ENCODE measurements at regions not wholly inside any gene's neighbourhood (a gene's known extent, or its start where the extent isn't known, plus 50 kb on each side); places are given as distances from the start of the nearest gene placed in this dataset.

- H3K36me3 ChIP-seq: no peaks in the 10 kb centered on the region
- intact Hi-C loops (cut with DNase I; ENCODE audit: low total_unique reads): no loop called here
- DNase-seq (ENCODE audit: low spot score in 2 of 2): no peak
- H3K27ac ChIP-seq: no peak overlapping the region
- H3K27me3 ChIP-seq: no peaks in the 10 kb centered on the region
- no peak overlapping the region for H3K4me3 ChIP-seq
- no peaks in the 10 kb centered on the region for H3K9me3 ChIP-seq
- TF ChIP-seq CTCF (IDR thresholded peaks at IDR 0.05) (no peak), POLR2A (IDR thresholded peaks at IDR 0.05) (no peak), POLR2AphosphoS5 (IDR thresholded peaks at IDR 0.05) (no peak)
- no peaks in the 10 kb centered on the region for H3K4me1 ChIP-seq
Measured at GRCh38 chr4:130023088-130023487, 927.1 kb downstream of the C4orf33 start.

GRCh38 chr4:130025701-130026100 is 929.7 kb downstream of the C4orf33 start:
- no peak overlapping the region for H3K27ac ChIP-seq

GRCh38 chr4:130026185-130026584 is 930.2 kb downstream of the C4orf33 start:
- Histone ChIP-seq H3K36me3 (no peaks in the 10 kb centered on the region), H3K27me3 (no peaks in the 10 kb centered on the region), H3K27ac (no peak overlapping the region), H3K4me3 (no peak overlapping the region), H3K4me1 (no peaks in the 10 kb centered on the region), H3K9me3 (no peaks in the 10 kb centered on the region)
- DNase-seq (ENCODE audit: low spot score in 2 of 2): no peak
- TF ChIP-seq POLR2AphosphoS5 (IDR thresholded peaks at IDR 0.05): no peak
- TF ChIP-seq POLR2A (IDR thresholded peaks at IDR 0.05): no peak
- TF ChIP-seq CTCF (IDR thresholded peaks at IDR 0.05): no peak
- intact Hi-C loops (cut with DNase I; ENCODE audit: low total_unique reads): no loop called here

More at GRCh38 chr4:130025701-130026100, 929.7 kb downstream of the C4orf33 start:
- H3K9me3 ChIP-seq: no peaks in the 10 kb centered on the region
- TF ChIP-seq POLR2A (IDR thresholded peaks at IDR 0.05) (no peak), POLR2AphosphoS5 (IDR thresholded peaks at IDR 0.05) (no peak), CTCF (IDR thresholded peaks at IDR 0.05) (no peak)
- intact Hi-C loops (cut with DNase I; ENCODE audit: low total_unique reads): no loop called here
- H3K36me3 ChIP-seq: no peaks in the 10 kb centered on the region
- DNase-seq (ENCODE audit: low spot score in 2 of 2): no peak
- H3K4me1 ChIP-seq: no peaks in the 10 kb centered on the region
- H3K27me3 ChIP-seq: no peaks in the 10 kb centered on the region
- no peak overlapping the region for H3K4me3 ChIP-seq

- Histone ChIP-seq H3K9me3 (no peaks in the 10 kb centered on the region), H3K4me1 (no peaks in the 10 kb centered on the region), H3K27ac (no peak overlapping the region), H3K4me3 (no peak overlapping the region), H3K27me3 (no peaks in the 10 kb centered on the region), H3K36me3 (no peaks in the 10 kb centered on the region)
- no peak for DNase-seq (ENCODE audit: low spot score in 2 of 2)
- intact Hi-C loops (cut with DNase I; ENCODE audit: low total_unique reads): no loop called here
- TF ChIP-seq POLR2AphosphoS5 (IDR thresholded peaks at IDR 0.05): no peak
- no peak for TF ChIP-seq POLR2A (IDR thresholded peaks at IDR 0.05)
- TF ChIP-seq CTCF (IDR thresholded peaks at IDR 0.05): no peak
Measured at GRCh38 chr4:130027973-130028372, 932.0 kb downstream of the C4orf33 start.

- H3K4me3 ChIP-seq: no peak overlapping the region
- no peaks in the 10 kb centered on the region for H3K27me3 ChIP-seq
- intact Hi-C loops (cut with DNase I; ENCODE audit: low total_unique reads): no loop called here
- H3K9me3 ChIP-seq: no peaks in the 10 kb centered on the region
- no peaks in the 10 kb centered on the region for H3K4me1 ChIP-seq
- no peak overlapping the region for H3K27ac ChIP-seq
- DNase-seq (ENCODE audit: low spot score in 2 of 2): no peak
- H3K36me3 ChIP-seq: no peaks in the 10 kb centered on the region
- TF ChIP-seq CTCF (IDR thresholded peaks at IDR 0.05): no peak
- TF ChIP-seq POLR2A (IDR thresholded peaks at IDR 0.05): no peak
- TF ChIP-seq POLR2AphosphoS5 (IDR thresholded peaks at IDR 0.05): no peak
Measured at GRCh38 chr4:130028552-130028951, 932.6 kb downstream of the C4orf33 start.
